Breast epithelium (tissue), 4 donors: ENCODE measurements at regions not wholly inside any gene's neighbourhood (a gene's known extent, or its start where the extent isn't known, plus 50 kb on each side); places are given as distances from the start of the nearest gene placed in this dataset.

Source experiments
- DNase-seq, 2 donors: peaks; one replicate each; pipeline ENCODE4 v3.0.0-alpha.2; 2019; ENCODE audit warnings: low spot score in 2 of 2
- H3K27ac ChIP-seq, 2 donors: fragments of 200-600 bp; sonication (generic) in 1 of 2; one replicate each; pipeline ENCODE4 v1.5.1; 2016 to 2019; ENCODE audit warnings: mild to moderate bottlenecking in 1 of 2
- H3K27me3 ChIP-seq, 2 donors: fragments of 200-600 bp; sonication (generic) in 1 of 2; one replicate each; pipeline versions ENCODE4 v1.5.1 to v1.6.0; 2017 to 2019; ENCODE audit warnings: control low read depth in 1 of 2, mild to moderate bottlenecking in 1 of 2
- H3K36me3 ChIP-seq: fragments of 200-600 bp; one replicate; pipeline ENCODE4 v1.5.1; 2019
- H3K4me1 ChIP-seq, 2 donors: fragments of 200-600 bp; sonication (generic); one replicate each; pipeline ENCODE4 v1.5.1; 2016 to 2019; ENCODE audit warnings: control low read depth in 1 of 2
- H3K4me3 ChIP-seq, 3 donors: fragments of 200-600 bp; sonication (generic); 1 replicate in 2 of 3; 2 replicates in 1 of 3; pipeline ENCODE4 v1.5.1; 2016 to 2019; ENCODE audit warnings: mild to moderate bottlenecking in 3 of 3, moderate library complexity in 2 of 3
- H3K9me3 ChIP-seq, 2 donors: fragments of 200-600 bp; sonication (generic) in 1 of 2; one replicate each; pipeline ENCODE4 v1.5.1; 2016 to 2019; ENCODE audit warnings: control low read depth in 1 of 2
- POLR2A ChIP-seq: fragments of 450-650 bp; IDR thresholded peaks from one replicate; pipeline ENCODE4 v1.6.1; 2016; ENCODE audit warnings: antibody characterized with exemption, mild to moderate bottlenecking, moderate library complexity
- POLR2AphosphoS5 ChIP-seq, 3 donors: sonication (generic); formaldehyde crosslinking; IDR thresholded peaks; one replicate each; pipeline ENCODE4 v1.6.1; 2017; ENCODE audit warnings: antibody characterized with exemption in 3 of 3
- intact Hi-C: fragments of 100-400 bp; cut with DNase I; formaldehyde crosslinking; loops from one replicate; pipeline ENCODE4 v1.15.1; 2023; ENCODE audit warnings: low total_unique reads
- TF ChIP-seq, protein P1 (sequence below), 3 donors: fragments of 450-650 bp; IDR thresholded peaks; one replicate each; pipeline ENCODE4 v1.5.1; 2016 to 2017; ENCODE audit warnings: antibody characterized with exemption in 3 of 3, mild to moderate bottlenecking in 3 of 3, moderate library complexity in 3 of 3

DNA sequence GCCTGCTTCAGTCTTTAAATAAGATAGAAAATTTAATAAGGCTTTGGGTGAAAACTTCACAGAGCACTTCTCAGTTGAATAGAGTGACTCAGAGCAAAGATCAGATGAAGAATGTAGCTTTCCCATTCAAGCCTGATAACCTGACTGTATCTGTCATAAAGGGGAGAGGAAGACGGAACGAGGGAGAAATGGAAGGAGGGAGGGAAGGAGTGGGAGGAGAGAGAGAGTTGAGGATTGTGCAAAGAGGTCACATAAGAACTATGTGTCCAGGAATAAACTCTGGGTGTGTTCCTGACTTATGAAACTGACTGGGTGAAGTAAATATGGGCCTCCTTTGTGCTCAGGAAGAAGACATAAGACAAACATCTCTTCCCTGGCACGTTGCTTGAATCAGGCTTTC is 385.5 kb downstream of the LPIN1 start:
- DNase-seq, result no peak
- Histone ChIP-seq H3K9me3 (peaks cover 0 to 6% of the 10 kb centered on the region in 2 donors), H3K27me3 (no peaks in the 10 kb centered on the region), H3K4me1 (no peaks in the 10 kb centered on the region), H3K27ac (peak overlapping the region in 1 of 2 donors; percentile 32), H3K36me3 (no peaks in the 10 kb centered on the region), H3K4me3 (no peak overlapping the region)
- TF ChIP-seq, protein P1, sequence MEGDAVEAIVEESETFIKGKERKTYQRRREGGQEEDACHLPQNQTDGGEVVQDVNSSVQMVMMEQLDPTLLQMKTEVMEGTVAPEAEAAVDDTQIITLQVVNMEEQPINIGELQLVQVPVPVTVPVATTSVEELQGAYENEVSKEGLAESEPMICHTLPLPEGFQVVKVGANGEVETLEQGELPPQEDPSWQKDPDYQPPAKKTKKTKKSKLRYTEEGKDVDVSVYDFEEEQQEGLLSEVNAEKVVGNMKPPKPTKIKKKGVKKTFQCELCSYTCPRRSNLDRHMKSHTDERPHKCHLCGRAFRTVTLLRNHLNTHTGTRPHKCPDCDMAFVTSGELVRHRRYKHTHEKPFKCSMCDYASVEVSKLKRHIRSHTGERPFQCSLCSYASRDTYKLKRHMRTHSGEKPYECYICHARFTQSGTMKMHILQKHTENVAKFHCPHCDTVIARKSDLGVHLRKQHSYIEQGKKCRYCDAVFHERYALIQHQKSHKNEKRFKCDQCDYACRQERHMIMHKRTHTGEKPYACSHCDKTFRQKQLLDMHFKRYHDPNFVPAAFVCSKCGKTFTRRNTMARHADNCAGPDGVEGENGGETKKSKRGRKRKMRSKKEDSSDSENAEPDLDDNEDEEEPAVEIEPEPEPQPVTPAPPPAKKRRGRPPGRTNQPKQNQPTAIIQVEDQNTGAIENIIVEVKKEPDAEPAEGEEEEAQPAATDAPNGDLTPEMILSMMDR (IDR thresholded peaks at IDR 0.05), result no peak
- TF ChIP-seq POLR2AphosphoS5 (IDR thresholded peaks at IDR 0.05), result no peak
- no peak for TF ChIP-seq POLR2A
- intact Hi-C loops, result no loop called here

DNA sequence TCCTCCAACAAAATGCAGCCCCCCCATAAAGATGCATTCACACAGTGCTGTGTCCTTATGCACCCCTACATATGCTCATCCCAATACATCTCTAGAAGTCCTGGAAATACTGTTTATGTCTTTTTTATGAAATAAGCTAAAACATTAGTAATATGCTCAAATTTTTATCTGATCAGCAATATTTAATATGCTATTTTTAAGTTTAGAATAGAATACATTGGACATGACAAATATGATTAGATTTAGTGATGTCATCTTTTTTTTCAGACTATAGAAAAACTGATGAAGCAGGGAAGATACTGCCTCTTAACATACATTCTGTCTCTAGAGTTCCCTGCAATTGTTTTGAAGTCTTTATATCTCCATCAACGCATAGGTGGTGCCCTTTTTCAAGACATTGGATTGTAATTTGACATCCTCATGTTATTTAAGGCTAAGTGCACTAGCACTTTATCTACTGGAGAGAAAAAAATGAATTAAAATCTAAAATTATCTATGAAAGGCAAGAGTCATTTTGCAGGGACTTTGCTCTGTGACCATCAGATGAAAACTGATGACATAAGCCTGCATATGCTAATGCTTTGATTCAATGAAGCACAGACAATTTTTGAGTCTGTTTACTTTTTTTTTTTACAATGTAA is 395.3 kb downstream of the LPIN1 start:
- Histone ChIP-seq H3K27me3 (no peaks in the 10 kb centered on the region), H3K4me1 (no peaks in the 10 kb centered on the region), H3K9me3 (no peaks in the 10 kb centered on the region), H3K36me3 (no peaks in the 10 kb centered on the region), H3K27ac (no peak overlapping the region), H3K4me3 (no peak overlapping the region)
- TF ChIP-seq POLR2AphosphoS5 (IDR thresholded peaks at IDR 0.05) (no peak), POLR2A (no peak)
- TF ChIP-seq, protein P1 (IDR thresholded peaks at IDR 0.05), result no peak
- no peak for DNase-seq
- intact Hi-C loops, result no loop called here

DNA sequence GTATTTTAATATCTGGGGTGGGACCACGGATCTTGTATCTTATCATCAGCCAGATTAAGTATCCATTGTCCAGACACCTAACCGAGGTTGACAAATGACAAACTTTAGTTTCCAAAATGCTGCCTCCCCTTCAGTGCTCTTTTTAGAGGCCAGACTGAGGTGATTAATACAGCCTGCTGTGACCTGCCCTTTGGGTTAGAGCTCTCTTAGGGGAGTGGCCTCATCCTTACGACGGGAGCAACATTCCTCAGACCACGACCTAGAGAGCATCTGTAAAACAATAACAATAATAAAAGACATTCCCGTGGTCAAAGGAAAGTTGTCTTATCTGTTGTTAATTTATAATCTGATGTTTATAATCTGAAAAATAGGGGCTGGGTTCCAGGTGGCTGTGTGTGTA is 405.3 kb downstream of the LPIN1 start:
- Histone ChIP-seq H3K4me1 (peaks cover 0 to 3% of the 10 kb centered on the region in 2 donors), H3K9me3 (no peaks in the 10 kb centered on the region), H3K27ac (no peak overlapping the region), H3K27me3 (no peaks in the 10 kb centered on the region), H3K36me3 (no peaks in the 10 kb centered on the region), H3K4me3 (no peak overlapping the region)
- intact Hi-C loops, result no loop called here
- no peak for DNase-seq
- TF ChIP-seq POLR2A, result no peak
- TF ChIP-seq, protein P1 (IDR thresholded peaks at IDR 0.05), result no peak
- TF ChIP-seq POLR2AphosphoS5 (IDR thresholded peaks at IDR 0.05), result no peak

DNA sequence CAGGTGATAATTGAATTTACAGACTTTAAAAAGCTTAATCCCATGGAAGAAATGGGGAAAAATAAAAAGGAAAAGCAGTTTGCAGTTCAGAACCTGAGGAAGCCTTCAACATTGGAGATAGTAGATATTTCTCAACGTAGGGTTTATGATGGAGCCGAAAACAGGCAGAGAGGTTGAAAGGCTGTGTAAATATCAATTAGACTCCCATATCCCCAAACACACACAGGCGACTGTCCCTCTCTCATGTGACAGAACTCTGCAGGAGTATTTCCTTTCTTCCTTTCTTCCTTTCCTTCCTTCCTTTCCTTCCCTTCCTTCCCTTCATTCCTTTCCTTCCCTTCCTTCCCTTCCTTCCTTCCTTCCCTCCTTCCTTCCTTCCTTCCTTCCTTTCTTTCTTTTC is 406.5 kb downstream of the LPIN1 start:
- Histone ChIP-seq H3K27ac (no peak overlapping the region), H3K36me3 (no peaks in the 10 kb centered on the region), H3K9me3 (no peaks in the 10 kb centered on the region), H3K4me1 (peaks cover 0 to 3% of the 10 kb centered on the region in 2 donors), H3K27me3 (no peaks in the 10 kb centered on the region), H3K4me3 (no peak overlapping the region)
- DNase-seq, result no peak
- intact Hi-C loops, result no loop called here
- TF ChIP-seq POLR2A (no peak), POLR2AphosphoS5 (IDR thresholded peaks at IDR 0.05) (no peak)
- TF ChIP-seq, protein P1 (IDR thresholded peaks at IDR 0.05), result no peak

DNA sequence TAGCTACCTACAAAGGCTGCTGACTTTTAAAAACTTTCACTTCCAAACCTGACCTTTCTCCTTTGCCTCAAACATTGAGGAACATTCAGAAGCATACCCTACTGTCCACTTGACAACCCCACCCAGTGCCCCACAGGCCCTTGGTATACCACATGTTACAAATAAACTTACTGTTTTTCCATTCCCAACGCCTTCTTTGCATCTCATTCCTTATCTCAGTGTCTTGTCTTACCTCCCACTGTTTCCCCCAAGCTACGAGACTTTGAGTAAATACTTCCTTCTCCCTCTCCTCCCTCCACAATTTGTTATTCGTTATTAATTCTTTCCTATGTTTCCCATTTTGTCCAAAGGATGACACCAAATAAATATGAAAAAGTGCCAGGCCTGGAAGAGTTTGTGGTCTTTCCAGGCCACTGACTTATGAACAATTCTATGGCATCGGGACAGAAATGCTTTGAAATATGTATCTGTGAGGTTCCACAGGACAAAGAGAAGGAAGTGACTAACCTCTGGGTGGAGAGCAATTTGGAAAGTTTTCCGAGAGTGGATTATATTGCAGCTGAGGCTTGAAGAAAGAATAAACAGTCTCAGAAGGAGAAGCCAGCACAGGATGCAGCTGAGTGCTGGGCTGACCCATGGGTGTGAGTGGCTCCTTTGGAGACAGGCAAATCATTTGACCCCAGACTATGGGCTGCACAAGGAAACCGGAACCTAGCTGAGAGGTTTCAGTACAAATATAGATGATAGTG is 409.0 kb downstream of the LPIN1 start:
- TF ChIP-seq POLR2AphosphoS5 (IDR thresholded peaks at IDR 0.05) (no peak), POLR2A (no peak)
- TF ChIP-seq, protein P1 (IDR thresholded peaks at IDR 0.05), result no peak
- DNase-seq, result no peak
- no peaks in the 10 kb centered on the region for H3K27me3 ChIP-seq
- peak overlapping the region in 1 of 2 donors; percentile 55 for H3K27ac ChIP-seq
- no peak overlapping the region for H3K4me3 ChIP-seq
- H3K36me3 ChIP-seq, result no peaks in the 10 kb centered on the region
- peaks cover 0 to 3% of the 10 kb centered on the region in 2 donors for H3K4me1 ChIP-seq
- intact Hi-C loops, result no loop called here
- H3K9me3 ChIP-seq, result no peaks in the 10 kb centered on the region
